MM.1S (cell line): ENCODE measurements at regions not wholly inside any gene's neighbourhood (a gene's known extent, or its start where the extent isn't known, plus 50 kb on each side); places are given as distances from the start of the nearest gene placed in this dataset.

Experiments used
- DNase-seq: peaks from one replicate; pipeline ENCODE4 v3.0.0-alpha.2; 2015
- H2AFZ ChIP-seq: fragments of 300-600 bp; sonication (generic); 2 replicates; pipeline ENCODE4 v1.6.0; 2016; ENCODE audit warnings: antibody characterized with exemption, low read length
- H3F3A ChIP-seq: fragments of 300-600 bp; sonication (generic); 2 replicates; pipeline ENCODE4 v1.6.1; 2016; ENCODE audit warnings: mild to moderate bottlenecking, antibody characterized with exemption, low read length, moderate library complexity, mixed read lengths; ENCODE audit not compliant: insufficient read depth
- H3K27ac ChIP-seq: fragments of 300-600 bp; sonication (generic); 2 replicates; pipeline ENCODE4 v1.5.1; 2016; ENCODE audit warnings: mild to moderate bottlenecking, low read length
- H3K27me3 ChIP-seq: fragments of 300-600 bp; sonication (generic); replicated peaks from 2 replicates; pipeline ENCODE4 v1.6.0; 2016; ENCODE audit warnings: low read length; ENCODE audit not compliant: insufficient read depth
- H3K36me3 ChIP-seq: fragments of 300-600 bp; sonication (generic); replicated peaks from 2 replicates; pipeline ENCODE4 v1.6.1; 2016; ENCODE audit warnings: mild to moderate bottlenecking, low read length, mixed read lengths; ENCODE audit not compliant: insufficient read depth
- H3K4me1 ChIP-seq: fragments of 300-600 bp; sonication (generic); 2 replicates; pipeline ENCODE4 v1.6.1; 2016; ENCODE audit warnings: low read length, mixed read lengths
- H3K4me2 ChIP-seq: fragments of 300-600 bp; sonication (generic); 2 replicates; pipeline ENCODE4 v1.6.0; 2016; ENCODE audit warnings: low read depth, low read length
- H3K4me3 ChIP-seq: fragments of 300-600 bp; sonication (generic); 2 replicates; pipeline ENCODE4 v1.5.1; 2016; ENCODE audit warnings: low read length, mixed read lengths
- H3K79me2 ChIP-seq: fragments of 300-600 bp; sonication (generic); 2 replicates; pipeline ENCODE4 v1.6.1; 2016; ENCODE audit warnings: mixed run types, low read length, mixed read lengths
- H3K9ac ChIP-seq: fragments of 300-600 bp; sonication (generic); 2 replicates; pipeline ENCODE4 v1.6.1; 2016; ENCODE audit warnings: low read length, mixed read lengths
- H3K9me2 ChIP-seq: fragments of 300-600 bp; sonication (generic); replicated peaks from 2 replicates; pipeline ENCODE4 v1.6.1; 2016; ENCODE audit warnings: mild to moderate bottlenecking, low read length, mixed read lengths; ENCODE audit not compliant: insufficient read depth
- H3K9me3 ChIP-seq: fragments of 300-600 bp; sonication (generic); replicated peaks from 2 replicates; pipeline ENCODE4 v1.6.1; 2016; ENCODE audit warnings: mild to moderate bottlenecking, low read length, mixed read lengths; ENCODE audit not compliant: insufficient read depth
- H4K20me1 ChIP-seq: fragments of 300-600 bp; sonication (generic); 2 replicates; pipeline ENCODE4 v1.6.1; 2016; ENCODE audit warnings: mild to moderate bottlenecking, low read length, moderate library complexity, mixed read lengths; ENCODE audit not compliant: insufficient read depth
- EZH2 ChIP-seq: fragments of 300-600 bp; sonication (generic); optimal IDR thresholded peaks from 2 replicates; pipeline ENCODE3; 2017; ENCODE audit warnings: low read depth, mild to moderate bottlenecking, antibody characterized with exemption, low read length, mixed read lengths
- EZH2phosphoT487 ChIP-seq: fragments of 300-600 bp; sonication (generic); IDR thresholded peaks from 2 replicates; pipeline ENCODE4 v1.6.1; 2018; ENCODE audit warnings: antibody characterized with exemption, low read length
- TF ChIP-seq, protein P1 (sequence below): fragments of 300-600 bp; sonication (generic); IDR thresholded peaks from 2 replicates; pipeline ENCODE4 v1.5.1; 2016; ENCODE audit warnings: antibody characterized with exemption, low read length, mixed read lengths

DNA sequence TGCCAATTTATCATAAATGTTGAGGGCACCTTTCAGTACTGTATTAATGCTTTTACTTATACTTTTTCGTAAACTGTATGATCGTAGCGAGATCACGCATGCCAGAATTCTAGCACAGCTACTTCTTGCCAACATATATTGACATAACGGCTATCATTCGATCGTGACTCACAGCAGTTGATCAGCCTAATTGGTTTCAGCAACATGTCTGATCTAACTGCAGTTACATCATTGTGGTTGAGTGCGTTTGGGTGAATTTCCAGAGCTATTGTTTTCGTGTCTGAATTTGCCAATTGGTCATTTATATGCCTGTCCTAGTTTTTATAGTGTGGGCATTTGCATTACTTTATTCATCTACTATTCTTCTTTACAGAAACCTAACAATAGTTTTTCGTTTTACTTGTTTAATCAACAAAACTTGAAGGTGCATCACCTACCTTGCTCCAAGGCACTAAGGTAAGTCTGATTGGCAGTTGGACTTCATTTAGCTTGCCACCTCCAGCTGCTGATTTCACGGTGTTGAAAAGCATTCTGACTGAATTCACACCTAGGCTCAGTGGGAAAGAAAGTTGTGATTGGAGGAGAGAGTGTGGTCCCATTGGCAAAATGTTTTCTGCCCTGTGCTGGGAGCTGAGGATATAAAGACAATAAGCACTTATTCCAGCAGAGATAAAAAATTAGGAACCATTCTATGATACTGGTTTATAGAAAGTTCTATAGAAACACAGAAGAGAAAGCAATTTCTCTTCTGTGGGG is 120.9 kb upstream of the RGMA start:
- Histone ChIP-seq H3K27ac (no peak overlapping the region), H3K9me3 (no peaks in the 10 kb centered on the region), H3K4me3 (no peak overlapping the region), H3K27me3 (no peaks in the 10 kb centered on the region), H3K9me2 (no peaks in the 10 kb centered on the region), H3F3A (no peaks in the 10 kb centered on the region), H2AFZ (no peak overlapping the region), H3K4me2 (no peak overlapping the region), H3K36me3 (no peaks in the 10 kb centered on the region), H3K4me1 (no peaks in the 10 kb centered on the region), H3K79me2 (no peaks in the 10 kb centered on the region), H3K9ac (no peak overlapping the region), H4K20me1 (no peaks in the 10 kb centered on the region)
- TF ChIP-seq EZH2 (no peak), EZH2phosphoT487 (no peak)
- TF ChIP-seq, protein P1, sequence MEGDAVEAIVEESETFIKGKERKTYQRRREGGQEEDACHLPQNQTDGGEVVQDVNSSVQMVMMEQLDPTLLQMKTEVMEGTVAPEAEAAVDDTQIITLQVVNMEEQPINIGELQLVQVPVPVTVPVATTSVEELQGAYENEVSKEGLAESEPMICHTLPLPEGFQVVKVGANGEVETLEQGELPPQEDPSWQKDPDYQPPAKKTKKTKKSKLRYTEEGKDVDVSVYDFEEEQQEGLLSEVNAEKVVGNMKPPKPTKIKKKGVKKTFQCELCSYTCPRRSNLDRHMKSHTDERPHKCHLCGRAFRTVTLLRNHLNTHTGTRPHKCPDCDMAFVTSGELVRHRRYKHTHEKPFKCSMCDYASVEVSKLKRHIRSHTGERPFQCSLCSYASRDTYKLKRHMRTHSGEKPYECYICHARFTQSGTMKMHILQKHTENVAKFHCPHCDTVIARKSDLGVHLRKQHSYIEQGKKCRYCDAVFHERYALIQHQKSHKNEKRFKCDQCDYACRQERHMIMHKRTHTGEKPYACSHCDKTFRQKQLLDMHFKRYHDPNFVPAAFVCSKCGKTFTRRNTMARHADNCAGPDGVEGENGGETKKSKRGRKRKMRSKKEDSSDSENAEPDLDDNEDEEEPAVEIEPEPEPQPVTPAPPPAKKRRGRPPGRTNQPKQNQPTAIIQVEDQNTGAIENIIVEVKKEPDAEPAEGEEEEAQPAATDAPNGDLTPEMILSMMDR, result no peak
- no peak for DNase-seq

DNA sequence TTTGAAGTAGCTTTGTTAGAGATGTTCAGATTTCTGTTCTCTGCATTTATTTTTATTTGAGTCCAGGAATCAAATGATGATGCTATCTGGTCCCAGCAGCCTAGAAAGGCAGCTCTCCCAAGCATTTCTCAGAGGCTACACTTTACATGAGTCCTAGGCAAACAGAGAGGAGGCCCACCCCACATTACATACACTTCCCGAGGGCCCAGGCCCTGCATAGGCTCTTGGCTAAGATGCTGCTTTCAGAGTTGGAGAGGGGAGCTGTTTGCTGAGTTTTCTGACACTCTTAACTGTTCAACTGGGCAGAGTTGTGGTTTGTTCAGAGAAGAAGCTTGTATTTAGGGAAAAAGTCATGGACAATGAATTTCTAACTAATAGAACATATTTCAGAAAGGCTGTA is 117.9 kb upstream of the RGMA start:
- Histone ChIP-seq H3K9me3 (no peaks in the 10 kb centered on the region), H3K27me3 (no peaks in the 10 kb centered on the region), H3K4me1 (no peaks in the 10 kb centered on the region), H3F3A (no peaks in the 10 kb centered on the region), H3K36me3 (no peaks in the 10 kb centered on the region), H3K9me2 (no peaks in the 10 kb centered on the region), H4K20me1 (no peaks in the 10 kb centered on the region), H2AFZ (no peak overlapping the region), H3K27ac (no peak overlapping the region), H3K4me3 (no peak overlapping the region), H3K4me2 (no peak overlapping the region), H3K9ac (no peak overlapping the region), H3K79me2 (no peaks in the 10 kb centered on the region)
- DNase-seq, result no peak
- TF ChIP-seq EZH2 (no peak), EZH2phosphoT487 (no peak)
- TF ChIP-seq, protein P1, result no peak

DNA sequence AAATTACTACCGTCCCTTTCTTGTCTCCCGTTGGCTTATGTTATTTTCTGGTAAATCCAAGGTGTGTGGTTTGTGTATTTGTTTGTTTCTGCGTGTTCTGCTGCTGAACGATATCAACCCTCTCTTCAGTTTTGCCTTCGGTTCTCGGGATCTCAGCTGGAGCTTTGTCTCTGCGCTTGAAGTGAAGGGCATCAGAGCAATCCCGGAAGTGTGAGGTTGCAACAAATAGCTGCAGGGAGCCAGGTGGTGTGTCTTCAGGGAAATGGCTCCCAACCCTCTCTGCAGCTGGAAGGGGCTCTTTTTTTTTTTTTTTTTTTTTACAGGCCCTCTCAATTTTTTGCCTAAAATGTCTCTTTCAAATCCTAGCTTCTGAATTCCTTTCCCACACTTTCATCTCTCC is 116.4 kb upstream of the RGMA start:
- Histone ChIP-seq H3K27ac (no peak overlapping the region), H3K9ac (no peak overlapping the region), H3K4me3 (no peak overlapping the region), H2AFZ (no peak overlapping the region), H3K27me3 (no peaks in the 10 kb centered on the region), H3K9me2 (no peaks in the 10 kb centered on the region), H3K79me2 (no peaks in the 10 kb centered on the region), H4K20me1 (no peaks in the 10 kb centered on the region), H3K9me3 (no peaks in the 10 kb centered on the region), H3K36me3 (no peaks in the 10 kb centered on the region), H3F3A (no peaks in the 10 kb centered on the region), H3K4me2 (no peak overlapping the region), H3K4me1 (no peaks in the 10 kb centered on the region)
- no peak for DNase-seq
- no peak for TF ChIP-seq EZH2phosphoT487
- TF ChIP-seq, protein P1, result no peak
- no peak for TF ChIP-seq EZH2
